ENCODE measurements at regions not wholly inside any gene's neighbourhood (a gene's known extent, or its start where the extent isn't known, plus 50 kb on each side); places are given as distances from the start of the nearest gene placed in this dataset.

DNA sequence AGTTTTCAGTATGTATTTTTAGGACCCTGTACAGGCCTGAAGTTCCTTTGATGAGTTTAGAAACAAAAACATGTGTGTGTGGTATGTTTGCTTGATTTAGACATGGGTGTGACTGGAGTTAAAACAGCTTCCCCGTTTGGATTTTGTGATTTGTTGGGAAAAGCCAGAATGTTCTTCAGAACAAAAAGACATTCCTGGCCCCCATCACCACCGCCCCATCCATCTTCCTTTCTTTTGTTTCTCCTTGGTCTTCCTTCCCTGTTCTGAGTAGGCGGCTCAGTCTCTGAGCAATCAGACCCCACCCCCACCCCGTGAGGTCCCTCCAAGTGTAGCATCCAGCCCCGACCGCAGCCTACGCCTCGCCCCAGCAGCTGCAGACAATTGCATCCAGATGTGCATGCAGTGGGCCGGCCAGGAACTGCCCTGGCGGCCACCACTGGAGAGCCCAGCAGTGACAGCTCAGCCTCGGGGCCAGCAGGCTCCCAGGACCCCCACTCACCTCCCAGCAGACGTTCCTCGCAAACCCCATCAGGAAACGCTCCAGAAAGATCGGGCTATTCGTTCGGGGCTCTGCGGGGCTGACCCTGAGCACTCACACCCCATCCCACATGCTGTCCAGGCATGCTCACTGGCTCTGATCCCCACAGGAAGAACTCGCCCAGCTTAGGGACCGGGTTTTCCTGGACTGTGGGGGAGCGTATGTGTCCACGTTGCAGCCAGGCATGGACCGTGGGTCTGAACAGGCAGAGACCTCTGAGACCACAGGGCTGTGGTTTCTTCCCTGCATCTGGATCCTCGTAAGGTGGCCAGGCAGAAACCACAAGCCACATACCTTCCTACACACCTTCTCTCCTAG is 99.8 kb upstream of the CDH5 start:
- peak; percentile 93 for DNase-seq (ENCODE audit: low read depth)

DNA sequence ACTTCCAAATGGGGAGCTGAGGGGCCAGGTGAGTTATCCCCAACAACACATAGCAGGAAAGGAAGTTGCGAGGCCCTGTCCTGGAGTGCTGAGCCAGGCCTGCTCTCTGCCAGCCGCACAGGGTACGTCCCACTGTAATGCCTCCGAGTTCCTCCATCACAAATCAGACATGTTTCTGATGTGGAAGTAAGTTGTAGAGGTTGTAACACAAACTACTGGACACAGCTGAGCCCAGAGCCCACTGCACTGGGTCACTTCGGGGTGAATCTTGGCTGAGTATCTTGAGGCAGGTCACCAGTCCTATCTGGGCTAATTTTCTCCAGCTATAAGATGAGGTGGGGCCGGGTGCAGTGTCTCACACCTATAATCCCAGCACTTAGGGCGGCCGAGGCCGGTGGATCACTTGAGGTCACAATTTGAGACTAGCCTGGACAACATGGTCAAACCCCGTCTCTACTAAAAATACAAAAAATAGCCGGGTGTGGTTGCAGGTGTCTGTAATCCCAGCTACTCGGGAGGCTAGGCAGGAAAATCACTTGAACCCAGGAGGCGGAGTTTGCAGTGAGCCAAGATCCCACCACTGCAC is 100.8 kb upstream of the CDH5 start:
- no peak for DNase-seq (ENCODE audit: low read depth)

DNA sequence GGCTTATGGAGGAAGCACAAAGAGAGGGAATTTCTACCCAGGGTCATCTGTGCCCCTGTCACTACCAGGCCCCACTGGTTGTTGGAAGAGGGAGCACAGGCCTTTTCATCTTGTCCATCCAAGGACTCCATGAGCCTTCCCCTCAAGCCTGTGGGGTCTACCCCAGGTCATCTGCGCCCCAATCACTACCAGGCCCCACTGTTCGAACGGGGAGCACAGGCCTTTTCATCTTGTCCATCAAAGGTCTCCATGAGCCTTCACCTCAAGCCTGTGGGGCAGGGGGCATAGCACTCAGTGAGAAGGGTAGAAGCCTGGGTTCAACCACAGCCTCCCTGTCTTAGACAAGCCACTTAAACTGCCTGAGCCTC is 101.5 kb upstream of the CDH5 start:
- no peak for DNase-seq (ENCODE audit: low read depth)

DNA sequence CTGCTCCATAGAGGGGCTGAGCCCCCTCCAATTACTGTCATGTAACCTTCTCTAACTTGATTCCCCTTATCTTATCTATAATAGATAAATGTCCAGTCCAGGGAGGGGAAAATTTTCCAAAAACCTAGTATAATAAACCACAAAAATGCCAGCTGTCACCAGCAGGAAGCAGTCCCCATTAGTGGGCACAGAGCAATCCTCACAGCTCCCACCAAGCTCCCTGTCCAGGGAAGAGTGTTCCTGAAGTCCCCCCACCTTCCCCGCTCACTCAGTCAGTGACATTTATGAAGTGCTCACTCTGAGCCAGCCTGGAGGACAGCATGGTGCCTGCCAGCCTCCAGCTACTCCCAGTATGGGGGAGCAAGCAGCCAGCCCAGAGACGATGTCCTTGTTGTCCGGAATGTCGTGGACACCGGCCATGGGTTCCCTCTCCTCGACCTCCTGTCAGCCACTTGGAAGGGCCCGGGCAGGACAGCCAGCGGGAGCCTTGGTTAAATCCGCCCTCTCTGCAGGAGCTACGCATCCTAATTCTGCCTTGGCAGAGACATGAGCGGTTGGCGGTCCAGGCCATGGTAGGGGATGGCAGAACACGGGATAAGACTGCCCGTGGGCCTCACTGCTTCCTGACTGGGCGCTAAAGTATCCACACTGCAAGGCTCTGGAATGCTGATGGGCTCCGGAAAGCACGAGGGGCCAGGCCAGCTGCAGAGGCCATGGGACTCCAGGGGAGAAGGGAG is 102.0 kb upstream of the CDH5 start:
- no peak for DNase-seq (ENCODE audit: low read depth)

DNA sequence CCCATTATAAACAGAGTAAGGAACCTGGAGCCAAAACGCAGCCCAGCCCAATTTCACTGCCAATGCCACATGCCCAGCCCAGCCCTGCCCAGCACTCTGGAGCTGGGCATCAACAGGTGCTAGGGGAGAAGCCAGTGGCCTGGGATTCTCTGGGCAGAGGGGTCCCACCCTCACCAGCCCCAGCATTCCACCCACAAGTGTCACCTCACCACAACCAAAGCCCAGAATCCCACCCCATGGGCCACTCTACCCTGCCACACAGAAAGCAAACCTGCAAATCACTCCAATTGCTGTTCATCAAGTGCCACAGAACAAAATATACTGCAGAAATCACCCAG is 102.5 kb upstream of the CDH5 start:
- no peak for DNase-seq (ENCODE audit: low read depth)

DNA sequence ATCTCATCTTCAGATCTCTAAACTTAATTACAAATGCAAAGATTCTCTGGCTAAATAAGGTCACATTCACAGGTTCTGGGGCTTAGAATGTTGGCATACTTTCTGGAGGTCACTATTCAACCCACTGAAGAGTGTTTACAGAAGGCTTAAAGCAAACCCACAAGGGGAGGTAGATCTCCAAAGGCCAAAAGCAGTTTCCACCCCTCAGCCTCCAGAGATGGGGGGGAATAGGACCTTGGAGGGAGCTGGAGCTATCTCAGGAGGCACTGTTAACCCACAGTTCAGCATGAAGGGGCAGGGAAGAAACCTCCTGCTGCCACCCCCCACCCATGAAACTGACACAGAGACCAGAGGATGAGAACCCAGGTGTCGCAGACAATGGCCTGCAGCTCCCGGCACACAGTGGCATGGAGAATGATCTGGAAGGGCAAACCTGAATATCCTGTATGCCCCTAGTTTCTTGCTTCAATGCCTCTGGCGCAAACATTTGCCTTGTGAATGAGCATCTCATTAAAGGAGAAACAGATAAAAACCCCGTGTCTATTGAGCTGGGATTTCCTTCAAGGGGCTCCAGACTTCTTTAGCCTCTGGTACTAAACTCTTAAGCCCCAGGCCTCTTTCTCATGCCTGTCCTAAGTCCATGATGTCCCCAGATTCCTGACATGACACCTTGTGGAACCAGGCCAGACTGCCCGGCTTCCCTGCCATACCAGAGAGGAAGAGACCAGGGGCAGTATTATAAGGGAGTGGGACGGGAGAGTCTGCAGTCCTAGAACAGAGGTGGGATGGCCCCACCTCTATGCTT is 103.1 kb upstream of the CDH5 start:
- no peak for DNase-seq (ENCODE audit: low read depth)

DNA sequence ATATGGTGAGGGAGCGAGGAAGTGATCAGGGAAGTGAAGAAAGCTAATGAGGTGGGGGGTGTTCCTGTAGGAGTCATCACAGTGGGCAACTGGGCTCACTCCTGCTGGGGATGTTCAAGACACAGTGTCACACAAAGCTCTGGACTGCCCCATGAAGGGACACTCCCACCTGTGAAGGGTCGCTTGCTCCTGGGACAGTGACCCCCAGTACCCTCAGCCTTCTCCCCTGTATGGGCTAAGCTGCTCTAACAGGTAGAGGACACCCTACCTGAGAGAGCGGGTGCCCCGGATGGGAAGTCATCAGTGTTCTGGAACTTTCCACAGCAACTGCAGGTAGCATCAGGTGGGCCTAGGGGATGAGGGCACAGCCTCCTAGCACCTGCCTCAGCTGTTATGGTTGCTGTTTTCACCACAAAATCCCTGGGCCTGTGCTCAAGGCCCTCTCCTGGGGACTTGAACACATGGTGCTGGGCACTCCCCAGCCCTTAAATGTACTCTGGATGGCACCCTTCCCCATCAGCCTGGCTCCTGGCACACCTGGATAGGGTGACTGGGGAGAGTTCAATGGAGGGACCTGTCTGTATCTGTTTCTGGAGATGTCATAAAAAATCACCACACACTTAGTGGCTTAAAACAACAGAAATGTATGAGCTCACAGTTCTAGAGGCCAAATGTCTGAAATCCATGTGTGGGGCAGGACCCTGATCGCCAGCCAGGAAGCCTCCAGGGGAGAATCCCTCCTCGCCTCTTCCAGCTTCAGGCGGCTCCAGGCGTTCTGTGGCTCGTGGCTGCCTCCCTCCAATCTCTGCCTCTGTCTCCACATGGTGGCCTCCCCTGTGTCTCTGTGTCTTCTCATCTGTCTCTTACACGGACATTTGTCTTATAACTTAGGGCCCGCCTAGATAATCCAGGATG is 104.0 kb upstream of the CDH5 start:
- peak; percentile 68 for DNase-seq (ENCODE audit: low read depth)

DNA sequence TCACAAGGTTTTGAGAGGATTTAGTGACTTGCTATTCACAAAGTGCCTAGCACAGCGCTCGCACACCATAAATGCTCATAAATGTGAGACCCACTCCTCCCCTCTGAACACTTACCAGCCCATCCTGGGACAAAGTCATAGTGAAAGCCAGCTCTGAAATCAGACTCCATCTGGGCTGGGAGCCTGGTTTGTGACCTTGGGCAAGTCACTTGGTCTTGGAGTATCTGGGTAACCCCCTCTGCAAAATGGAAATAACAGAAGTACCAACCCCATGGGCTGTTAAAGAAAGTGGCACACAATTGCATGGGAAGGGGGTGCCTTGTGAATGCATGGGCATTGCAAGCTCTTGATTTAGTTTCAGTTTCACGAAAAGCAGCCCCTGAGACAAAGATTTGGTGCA is 104.7 kb upstream of the CDH5 start:
- no peak for DNase-seq (ENCODE audit: low read depth)

DNA sequence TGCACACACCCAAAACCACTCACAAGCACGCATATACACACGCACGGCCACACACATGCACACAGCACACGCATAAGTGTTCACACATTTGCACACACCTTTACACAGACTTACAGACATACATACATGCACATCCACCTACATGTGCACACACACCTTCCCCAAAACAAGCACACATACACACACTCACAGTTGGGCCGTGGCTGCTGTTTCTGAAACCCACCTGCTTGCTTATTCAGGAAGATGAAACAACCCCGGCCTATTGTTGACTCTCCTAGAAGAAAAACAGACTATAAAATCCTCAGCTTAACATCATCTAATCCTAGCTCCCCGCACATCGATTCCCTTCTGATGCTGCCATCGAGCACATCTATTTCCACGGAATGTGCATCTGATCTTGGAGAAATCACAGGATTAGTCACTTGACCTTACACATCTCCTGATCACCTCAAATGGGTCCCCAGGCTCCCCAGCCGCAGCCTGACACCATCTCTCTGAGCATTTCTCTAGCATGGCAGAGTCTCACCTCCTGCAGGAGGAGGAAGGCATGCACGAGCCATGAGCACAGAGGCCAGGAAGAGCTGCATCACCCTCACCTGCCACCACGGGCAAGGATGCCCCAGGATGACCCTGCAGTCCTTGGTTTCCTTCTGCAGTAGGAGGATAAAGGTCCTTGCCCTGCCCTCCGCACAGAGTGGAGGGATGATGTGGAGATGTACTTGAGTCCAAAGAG is 105.8 kb upstream of the CDH5 start:
- DNase-seq (ENCODE audit: low read depth): no peak

DNA sequence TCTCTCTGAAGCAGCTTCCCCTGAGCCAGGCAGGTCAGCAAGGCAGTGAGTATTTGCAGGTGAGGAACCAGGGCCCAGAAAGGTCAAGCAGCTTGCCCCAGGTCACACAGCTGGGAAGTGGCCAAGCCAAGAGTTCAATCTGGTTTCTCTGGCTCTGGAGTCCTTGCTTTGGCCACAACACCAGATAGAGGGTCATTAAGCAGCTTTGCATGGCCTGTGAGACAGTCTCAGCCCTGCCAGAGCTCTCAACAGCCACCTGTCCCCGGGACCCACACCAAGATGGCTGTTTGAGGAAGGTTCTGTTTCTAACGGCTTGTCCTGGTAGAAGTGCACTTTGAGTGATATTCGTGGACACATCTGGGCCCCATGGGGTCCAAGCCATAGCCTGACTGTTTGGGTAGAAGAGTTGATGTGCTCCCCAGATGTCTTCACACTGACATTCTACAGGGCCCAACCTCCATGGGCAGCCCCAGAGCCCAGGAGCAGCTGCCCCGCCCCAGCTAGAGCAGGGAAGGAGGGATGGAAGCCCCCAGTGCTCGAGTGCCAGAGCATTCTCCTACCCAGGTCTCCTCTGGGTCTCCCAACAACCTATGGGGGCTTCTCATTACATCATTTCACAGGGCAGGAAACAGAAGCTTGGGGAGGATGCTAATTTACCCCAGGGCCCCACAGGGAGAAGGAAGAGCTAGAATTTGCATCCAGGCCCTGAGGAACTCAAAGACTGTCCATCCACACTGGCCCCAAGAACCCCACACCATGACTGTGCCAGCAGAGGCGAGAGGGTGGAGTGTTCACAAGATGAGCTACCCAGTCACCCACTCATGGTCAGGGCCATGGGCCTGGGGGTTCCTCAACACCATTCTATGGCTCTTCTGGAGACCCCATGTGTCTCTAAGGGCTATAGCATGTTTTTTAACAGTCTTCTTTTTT is 107.3 kb upstream of the CDH5 start:
- no peak for DNase-seq (ENCODE audit: low read depth)

DNA sequence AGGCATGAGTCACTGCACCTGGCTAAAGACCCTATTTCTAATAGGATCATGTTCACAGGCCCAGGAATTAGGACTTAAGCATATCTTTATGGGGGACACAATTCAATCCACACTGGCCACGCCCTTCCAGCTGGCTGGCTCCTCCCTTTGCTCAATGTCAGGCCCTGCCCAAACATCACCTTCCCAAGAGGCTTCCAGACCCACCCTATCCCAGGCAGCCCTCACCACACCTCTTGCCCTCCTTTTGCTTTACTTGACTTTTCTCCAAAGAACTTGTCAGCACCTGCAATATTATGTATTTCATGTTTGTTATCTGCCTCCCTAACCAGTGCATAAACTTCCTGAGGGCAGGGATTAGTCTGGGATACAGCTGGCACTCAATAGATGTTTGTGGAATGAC is 109.6 kb upstream of the CDH5 start:
- no peak for DNase-seq (ENCODE audit: low read depth)

DNA sequence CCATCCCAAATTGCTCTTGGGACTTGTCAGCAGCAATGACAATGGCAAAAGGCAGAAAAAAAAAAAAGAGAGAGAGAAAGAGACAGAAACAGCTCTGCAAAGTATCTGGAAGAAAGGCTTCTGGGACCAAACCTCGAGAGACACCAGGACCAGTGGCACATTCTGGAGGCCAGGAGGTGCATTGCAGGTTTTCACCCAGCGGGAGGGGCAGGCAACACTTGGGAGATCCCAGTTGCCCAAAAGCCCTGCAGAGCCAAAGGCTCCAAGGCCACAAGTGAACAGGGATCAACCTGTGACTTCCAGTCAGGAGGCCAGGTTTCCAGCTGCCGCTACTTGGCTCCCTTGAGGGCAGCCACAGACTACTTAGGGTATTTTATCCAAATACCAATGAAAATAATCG is 110.8 kb upstream of the CDH5 start:
- DNase-seq (ENCODE audit: low read depth): no peak

DNA sequence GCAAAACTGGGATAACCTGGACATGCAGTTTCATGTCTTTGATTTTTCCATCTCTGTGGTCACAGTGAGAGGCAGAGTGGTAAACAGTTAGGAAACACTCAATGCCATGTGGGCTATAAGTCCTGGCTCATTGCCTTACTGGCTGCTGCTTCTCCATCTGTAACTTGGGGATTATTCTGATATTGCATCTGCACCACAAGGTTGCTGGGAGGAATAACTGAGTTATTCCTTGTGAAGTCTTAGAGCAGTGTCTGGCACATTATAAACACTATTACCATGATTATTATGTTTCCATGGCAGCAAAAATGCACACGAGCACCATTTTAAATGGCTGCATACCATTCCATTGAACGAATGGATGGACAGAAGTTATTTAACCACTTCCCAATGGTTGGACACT is 111.7 kb upstream of the CDH5 start:
- peak; percentile 52 for DNase-seq (ENCODE audit: low read depth)

DNA sequence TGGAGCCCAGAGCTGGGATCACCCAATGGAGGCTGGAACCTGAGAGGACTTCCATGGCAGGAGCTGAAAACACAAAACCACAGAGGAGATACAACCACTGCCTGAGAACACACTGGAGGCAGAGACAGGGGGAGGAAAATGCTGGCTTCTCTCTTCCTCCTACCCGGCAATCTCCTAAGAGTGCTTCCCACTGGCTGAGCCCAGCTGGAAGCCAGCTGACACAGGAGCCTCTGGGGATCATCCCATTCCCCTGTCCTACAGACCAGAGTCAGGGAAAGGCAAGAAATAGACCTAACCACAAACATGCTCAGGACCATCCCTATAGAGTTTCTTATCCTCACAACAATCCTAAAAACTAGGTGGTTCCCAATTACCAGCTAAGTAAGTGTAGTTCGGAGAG is 112.4 kb upstream of the CDH5 start:
- no peak for DNase-seq (ENCODE audit: low read depth)

DNA sequence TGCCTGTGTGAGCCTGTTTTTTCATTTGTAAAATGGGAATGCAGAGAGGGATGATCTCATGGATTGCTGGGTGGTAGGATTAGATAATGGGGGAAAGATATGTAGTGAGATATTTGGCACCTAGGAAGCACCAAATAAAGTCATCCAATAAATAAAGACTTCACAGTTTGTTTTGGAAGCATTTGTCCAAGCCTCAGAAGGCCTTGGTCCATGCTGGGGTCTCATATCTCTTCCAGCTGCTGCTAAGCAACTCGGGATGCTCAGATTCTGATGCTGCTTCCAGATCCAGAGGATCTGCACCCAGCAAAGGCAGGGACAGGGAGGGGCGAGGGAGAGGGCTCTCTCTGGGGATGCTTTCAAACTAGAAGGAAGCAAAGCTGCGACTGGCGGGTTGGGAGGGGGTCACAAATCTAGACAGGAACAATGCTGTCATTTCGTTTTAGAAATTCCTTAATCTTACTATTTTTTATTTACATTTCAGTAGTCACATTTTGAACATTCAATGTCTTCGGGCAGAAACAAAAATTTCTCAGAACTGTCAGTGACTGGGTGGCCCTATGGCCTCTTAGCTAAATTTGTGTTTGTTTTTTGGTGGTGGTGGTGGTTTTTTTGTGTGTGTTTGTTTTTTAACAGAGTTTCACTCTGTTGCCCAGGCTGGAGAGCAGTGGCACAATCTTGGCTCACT is 114.9 kb upstream of the CDH5 start:
- no peak for DNase-seq (ENCODE audit: low read depth)

DNA sequence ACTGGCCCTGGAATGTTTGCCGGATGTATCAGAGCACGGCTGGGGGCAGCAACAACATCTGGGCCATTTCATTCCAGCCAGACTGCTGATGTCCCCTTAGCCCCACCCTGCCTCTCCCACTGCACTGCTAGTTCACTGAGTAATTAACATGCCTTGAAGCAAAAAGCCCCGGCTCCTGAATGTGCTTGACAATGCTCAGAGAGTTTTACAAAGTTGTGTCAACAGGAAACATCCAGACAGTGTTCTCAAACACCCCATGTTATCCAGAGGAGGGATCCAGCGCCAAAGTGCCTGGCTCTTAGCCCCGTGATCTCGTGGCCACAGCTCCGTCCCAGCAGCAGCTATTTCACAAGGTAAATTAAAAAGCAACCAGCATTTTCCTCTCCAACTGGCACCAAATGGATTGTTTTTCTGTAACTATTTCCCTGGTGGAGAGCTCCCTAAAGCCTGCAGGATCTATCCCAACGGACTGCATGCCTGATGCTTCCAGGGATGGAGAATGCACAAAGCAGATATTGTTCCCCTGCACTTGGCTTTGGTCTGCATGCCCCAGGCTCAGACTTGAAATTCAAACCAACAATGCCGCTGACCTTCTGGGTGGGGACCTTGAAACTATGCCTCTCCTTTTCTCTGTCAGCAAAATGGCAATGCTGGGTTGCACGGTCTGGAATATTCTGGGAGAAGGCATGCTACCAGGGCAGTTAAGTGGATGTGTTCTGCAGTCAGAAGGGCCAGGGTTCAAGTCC is 115.6 kb upstream of the CDH5 start:
- peak; percentile 87 for DNase-seq (ENCODE audit: low read depth)

DNA sequence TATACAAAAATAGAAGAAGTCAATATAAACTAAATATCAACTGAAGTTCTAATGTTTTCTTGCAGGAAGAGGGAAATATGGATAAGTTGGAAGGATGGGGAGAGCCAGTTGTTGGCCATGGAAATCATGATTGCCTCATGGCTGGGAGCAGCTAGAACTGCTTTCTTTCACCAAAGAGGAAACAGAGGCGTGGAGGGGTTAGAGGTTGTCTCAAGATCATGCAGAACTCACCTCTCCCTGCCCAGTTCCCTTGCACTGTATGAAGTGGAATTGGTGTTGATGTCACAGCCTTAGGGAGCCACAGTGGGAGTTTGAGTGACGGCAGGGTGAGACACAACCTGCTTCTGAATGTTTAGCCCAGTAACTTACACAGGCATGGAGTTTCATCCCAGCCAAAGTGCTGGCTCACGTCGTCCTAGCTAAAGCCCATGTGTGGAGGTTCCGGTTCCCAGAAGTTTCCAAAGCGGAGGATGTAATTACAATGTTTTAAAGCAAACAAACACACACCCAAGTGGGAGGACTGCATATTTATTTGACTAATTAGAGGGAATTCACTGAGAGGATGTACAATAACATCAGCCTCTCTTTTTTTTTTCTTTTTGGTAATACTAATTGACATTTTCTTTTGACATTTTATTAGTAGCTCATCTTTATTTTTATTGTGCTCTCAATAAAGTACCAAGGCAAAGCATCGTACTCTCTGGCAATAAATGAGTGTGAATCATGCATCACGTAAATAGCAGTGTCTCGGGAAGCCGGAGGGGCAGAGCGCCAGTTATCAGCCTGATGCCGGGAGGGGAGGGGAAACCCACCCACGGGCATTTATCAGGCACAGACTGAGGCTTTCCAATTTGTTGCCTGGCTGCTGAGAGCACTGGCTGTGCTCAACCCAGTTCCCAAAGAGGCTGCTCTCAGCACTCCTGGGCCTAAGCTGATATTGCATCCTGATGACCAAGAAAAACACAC is 118.7 kb upstream of the CDH5 start:
- peak; percentile 70 for DNase-seq (ENCODE audit: low read depth)

All from fibroblast of gingiva (primary cell).